ENCODE measurements at regions not wholly inside any gene's neighbourhood (a gene's known extent, or its start where the extent isn't known, plus 50 kb on each side); places are given as distances from the start of the nearest gene placed in this dataset.
A peak's percentile ranks its signal among the peaks of the same experiment; 100 is the strongest.

DNA sequence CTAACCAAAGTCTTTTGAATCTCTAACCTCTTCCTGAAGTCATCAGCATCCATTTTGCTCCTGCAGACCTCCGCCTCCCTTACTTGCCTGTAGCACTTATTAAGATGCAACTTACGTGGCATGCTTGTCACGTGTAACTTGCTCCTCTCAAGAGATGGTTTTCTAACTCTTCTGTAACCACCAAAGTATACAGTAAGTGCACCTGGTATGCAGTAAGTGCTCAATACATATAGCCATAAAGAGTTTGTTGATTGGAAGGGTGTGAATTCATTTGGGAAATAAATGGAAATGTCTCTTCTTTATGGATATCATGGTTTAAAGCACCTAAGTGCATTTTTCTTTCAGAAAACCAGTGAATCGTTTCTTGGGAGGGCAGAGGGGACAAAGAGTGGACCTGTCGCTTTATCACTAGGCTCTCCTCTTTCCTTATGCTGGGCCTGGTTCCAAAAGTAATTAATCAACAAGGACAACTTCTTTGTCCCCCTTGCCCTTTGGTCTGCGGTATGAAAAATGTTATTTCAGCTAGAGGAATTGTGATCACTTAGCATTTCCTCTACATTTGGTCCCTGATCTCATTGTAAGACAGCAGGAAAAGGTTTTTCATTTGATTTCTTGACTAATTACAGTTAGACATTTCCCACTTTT is 370.0 kb upstream of the SPRED2 start:
- H3K4me3 ChIP-seq (ENCODE audit: low read depth, low read length) = no peak overlapping the region
- TF ChIP-seq MEIS1 (CRISPR knock-in tag; IDR thresholded peaks at IDR 0.05; ENCODE audit: borderline replicate concordance) (peak; percentile 61; the same call in 1 of the 2 replicates), ZNF292 (tag by site-specific recombination; IDR thresholded peaks at IDR 0.05; ENCODE audit: borderline replicate concordance, low read depth) (no peak), SCRT2 (tag by site-specific recombination; IDR thresholded peaks at IDR 0.05) (peak; percentile 39)
- H3K36me3 ChIP-seq (ENCODE audit: control insufficient read depth in 2 of 2, insufficient read depth in 1 of 2, low read length in 2 of 2) = no peaks in the 10 kb centered on the region
- H3K4me1 ChIP-seq (ENCODE audit: control insufficient read depth, insufficient read depth, low read length) = no peaks in the 10 kb centered on the region
- H3K9me3 ChIP-seq (ENCODE audit: control insufficient read depth, insufficient read depth, low read depth, low read length) = no peaks in the 10 kb centered on the region
- POLR2A ChIA-PET = no interaction called here
- CTCF ChIA-PET = interaction anchor here (0.8 kb wide), 1 partner anchor 53 kb away, joined by 4 read pairs; no protein-coding TSS in a partner anchor
- no peak overlapping the region for H3K27ac ChIP-seq (ENCODE audit: extremely low read depth, low read depth, low read length)

DNA sequence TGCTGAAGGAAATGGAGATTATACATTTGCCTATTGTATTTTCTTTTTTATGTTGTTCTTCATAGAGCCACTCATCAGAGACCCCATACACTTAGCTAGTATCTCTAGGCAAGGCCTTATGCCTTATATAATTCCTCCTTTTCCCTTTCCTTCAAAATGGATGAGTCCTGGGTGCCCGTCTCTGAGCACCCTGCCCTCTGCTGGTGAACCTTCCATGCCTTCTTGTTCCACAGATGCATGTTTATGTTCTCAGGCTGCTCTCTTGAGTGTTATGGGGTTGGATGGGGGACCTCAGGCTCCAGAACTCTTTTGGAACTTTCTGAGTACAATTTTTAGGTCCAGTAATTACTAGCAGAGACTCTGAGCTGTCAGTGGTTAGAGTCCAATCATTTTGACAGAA is 368.6 kb upstream of the SPRED2 start:
- TF ChIP-seq, protein P1, sequence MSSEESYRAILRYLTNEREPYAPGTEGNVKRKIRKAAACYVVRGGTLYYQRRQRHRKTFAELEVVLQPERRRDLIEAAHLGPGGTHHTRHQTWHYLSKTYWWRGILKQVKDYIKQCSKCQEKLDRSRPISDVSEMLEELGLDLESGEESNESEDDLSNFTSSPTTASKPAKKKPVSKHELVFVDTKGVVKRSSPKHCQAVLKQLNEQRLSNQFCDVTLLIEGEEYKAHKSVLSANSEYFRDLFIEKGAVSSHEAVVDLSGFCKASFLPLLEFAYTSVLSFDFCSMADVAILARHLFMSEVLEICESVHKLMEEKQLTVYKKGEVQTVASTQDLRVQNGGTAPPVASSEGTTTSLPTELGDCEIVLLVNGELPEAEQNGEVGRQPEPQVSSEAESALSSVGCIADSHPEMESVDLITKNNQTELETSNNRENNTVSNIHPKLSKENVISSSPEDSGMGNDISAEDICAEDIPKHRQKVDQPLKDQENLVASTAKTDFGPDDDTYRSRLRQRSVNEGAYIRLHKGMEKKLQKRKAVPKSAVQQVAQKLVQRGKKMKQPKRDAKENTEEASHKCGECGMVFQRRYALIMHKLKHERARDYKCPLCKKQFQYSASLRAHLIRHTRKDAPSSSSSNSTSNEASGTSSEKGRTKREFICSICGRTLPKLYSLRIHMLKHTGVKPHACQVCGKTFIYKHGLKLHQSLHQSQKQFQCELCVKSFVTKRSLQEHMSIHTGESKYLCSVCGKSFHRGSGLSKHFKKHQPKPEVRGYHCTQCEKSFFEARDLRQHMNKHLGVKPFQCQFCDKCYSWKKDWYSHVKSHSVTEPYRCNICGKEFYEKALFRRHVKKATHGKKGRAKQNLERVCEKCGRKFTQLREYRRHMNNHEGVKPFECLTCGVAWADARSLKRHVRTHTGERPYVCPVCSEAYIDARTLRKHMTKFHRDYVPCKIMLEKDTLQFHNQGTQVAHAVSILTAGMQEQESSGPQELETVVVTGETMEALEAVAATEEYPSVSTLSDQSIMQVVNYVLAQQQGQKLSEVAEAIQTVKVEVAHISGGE (tag by site-specific recombination; conservative IDR thresholded peaks at IDR 0.05; ENCODE audit: low read depth) = no peak
- TF ChIP-seq, protein P2, sequence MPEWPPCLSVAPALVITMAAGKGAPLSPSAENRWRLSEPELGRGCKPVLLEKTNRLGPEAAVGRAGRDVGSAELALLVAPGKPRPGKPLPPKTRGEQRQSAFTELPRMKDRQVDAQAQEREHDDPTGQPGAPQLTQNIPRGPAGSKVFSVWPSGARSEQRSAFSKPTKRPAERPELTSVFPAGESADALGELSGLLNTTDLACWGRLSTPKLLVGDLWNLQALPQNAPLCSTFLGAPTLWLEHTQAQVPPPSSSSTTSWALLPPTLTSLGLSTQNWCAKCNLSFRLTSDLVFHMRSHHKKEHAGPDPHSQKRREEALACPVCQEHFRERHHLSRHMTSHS (tag by site-specific recombination; IDR thresholded peaks at IDR 0.05) = no peak
- TF ChIP-seq ZNF701 (tag by site-specific recombination; IDR thresholded peaks at IDR 0.05) = no peak
- TF ChIP-seq ZNF394 (tag by site-specific recombination; IDR thresholded peaks at IDR 0.05; ENCODE audit: borderline replicate concordance) = no peak
- TF ChIP-seq FEZF1 (tag by site-specific recombination; IDR thresholded peaks at IDR 0.05) = no peak
- TF ChIP-seq ZNF558 (tag by site-specific recombination; IDR thresholded peaks at IDR 0.05) = no peak
- Histone ChIP-seq H3K4me3 (ENCODE audit: low read depth, low read length) (no peak overlapping the region), H3K9me3 (ENCODE audit: control insufficient read depth, insufficient read depth, low read depth, low read length) (no peaks in the 10 kb centered on the region), H3K36me3 (ENCODE audit: control insufficient read depth in 2 of 2, insufficient read depth in 1 of 2, low read length in 2 of 2) (no peaks in the 10 kb centered on the region), H3K4me1 (ENCODE audit: control insufficient read depth, insufficient read depth, low read length) (no peaks in the 10 kb centered on the region), H3K27ac (ENCODE audit: extremely low read depth, low read depth, low read length) (no peak overlapping the region)
- POLR2A ChIA-PET = no interaction called here
- CTCF ChIA-PET = interaction anchor here (0.5 to 1.4 kb wide), 13 partner anchors 11 to 165 kb away, joined by 3 to 8 read pairs (median 4); no protein-coding TSS in a partner anchor

DNA sequence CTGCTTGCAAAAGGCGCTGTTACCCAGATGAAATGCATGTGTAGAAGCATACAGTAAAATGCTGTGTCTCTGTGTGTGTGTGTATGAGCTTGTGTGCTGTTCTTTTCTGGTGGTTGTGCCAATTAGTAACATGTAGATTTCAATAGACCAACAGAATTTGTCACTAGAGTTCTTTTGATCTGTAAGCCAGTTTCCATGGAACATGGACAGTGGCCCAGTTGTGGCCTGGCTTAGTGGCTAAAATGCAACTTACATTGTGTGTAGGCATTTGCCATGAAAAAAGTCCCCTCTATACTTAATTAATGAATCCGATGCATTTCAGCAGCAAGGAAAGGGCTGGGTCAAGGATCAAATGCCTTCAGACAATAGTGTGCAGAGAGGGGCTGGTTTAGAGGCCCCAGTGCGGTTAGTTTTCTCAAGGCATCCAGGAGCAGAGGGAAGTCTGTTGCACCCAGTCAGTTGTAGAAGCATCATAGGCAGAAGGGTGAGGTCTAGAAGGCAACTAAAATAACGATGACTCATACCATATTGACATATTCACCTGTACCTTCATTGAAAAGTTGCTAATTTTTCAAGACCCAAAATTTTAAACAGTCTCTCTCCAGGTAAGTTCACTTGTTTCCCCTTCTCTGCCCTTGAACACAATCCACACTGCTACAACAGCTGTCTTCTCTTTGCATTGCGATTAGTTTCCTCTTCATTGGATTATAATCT is 366.9 kb upstream of the SPRED2 start:
- Histone ChIP-seq H3K27ac (ENCODE audit: extremely low read depth, low read depth, low read length) (no peak overlapping the region), H3K4me3 (ENCODE audit: low read depth, low read length) (no peak overlapping the region), H3K4me1 (ENCODE audit: control insufficient read depth, insufficient read depth, low read length) (no peaks in the 10 kb centered on the region), H3K9me3 (ENCODE audit: control insufficient read depth, insufficient read depth, low read depth, low read length) (no peaks in the 10 kb centered on the region), H3K36me3 (ENCODE audit: control insufficient read depth in 2 of 2, insufficient read depth in 1 of 2, low read length in 2 of 2) (no peaks in the 10 kb centered on the region)
- ChIA-PET CTCF (interaction anchor here (0.7 kb wide), 1 partner anchor 159 kb away, joined by 3 read pairs; no protein-coding TSS in a partner anchor), POLR2A (no interaction called here)
- no peak for TF ChIP-seq ZNF184 (tag by site-specific recombination; IDR thresholded peaks at IDR 0.05)
- TF ChIP-seq, protein P3, sequence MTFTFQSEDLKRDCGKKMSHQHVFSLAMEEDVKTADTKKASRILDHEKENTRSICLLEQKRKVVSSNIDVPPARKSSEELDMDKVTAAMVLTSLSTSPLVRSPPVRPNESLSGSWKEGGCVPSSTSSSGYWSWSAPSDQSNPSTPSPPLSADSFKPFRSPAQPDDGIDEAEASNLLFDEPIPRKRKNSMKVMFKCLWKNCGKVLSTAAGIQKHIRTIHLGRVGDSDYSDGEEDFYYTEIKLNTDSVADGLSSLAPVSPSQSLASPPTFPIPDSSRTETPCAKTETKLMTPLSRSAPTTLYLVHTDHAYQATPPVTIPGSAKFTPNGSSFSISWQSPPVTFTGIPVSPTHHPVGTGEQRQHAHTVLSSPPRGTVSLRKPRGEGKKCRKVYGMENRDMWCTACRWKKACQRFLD (tag by site-specific recombination; IDR thresholded peaks at IDR 0.05) = no peak
- TF ChIP-seq, protein P4, sequence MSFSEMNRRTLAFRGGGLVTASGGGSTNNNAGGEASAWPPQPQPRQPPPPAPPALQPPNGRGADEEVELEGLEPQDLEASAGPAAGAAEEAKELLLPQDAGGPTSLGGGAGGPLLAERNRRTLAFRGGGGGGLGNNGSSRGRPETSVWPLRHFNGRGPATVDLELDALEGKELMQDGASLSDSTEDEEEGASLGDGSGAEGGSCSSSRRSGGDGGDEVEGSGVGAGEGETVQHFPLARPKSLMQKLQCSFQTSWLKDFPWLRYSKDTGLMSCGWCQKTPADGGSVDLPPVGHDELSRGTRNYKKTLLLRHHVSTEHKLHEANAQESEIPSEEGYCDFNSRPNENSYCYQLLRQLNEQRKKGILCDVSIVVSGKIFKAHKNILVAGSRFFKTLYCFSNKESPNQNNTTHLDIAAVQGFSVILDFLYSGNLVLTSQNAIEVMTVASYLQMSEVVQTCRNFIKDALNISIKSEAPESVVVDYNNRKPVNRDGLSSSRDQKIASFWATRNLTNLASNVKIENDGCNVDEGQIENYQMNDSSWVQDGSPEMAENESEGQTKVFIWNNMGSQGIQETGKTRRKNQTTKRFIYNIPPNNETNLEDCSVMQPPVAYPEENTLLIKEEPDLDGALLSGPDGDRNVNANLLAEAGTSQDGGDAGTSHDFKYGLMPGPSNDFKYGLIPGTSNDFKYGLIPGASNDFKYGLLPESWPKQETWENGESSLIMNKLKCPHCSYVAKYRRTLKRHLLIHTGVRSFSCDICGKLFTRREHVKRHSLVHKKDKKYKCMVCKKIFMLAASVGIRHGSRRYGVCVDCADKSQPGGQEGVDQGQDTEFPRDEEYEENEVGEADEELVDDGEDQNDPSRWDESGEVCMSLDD (tag by site-specific recombination; IDR thresholded peaks at IDR 0.05) = no peak
- TF ChIP-seq ZNF16 (tag by site-specific recombination; IDR thresholded peaks at IDR 0.05; ENCODE audit: low read depth) = no peak
- TF ChIP-seq, protein P5, sequence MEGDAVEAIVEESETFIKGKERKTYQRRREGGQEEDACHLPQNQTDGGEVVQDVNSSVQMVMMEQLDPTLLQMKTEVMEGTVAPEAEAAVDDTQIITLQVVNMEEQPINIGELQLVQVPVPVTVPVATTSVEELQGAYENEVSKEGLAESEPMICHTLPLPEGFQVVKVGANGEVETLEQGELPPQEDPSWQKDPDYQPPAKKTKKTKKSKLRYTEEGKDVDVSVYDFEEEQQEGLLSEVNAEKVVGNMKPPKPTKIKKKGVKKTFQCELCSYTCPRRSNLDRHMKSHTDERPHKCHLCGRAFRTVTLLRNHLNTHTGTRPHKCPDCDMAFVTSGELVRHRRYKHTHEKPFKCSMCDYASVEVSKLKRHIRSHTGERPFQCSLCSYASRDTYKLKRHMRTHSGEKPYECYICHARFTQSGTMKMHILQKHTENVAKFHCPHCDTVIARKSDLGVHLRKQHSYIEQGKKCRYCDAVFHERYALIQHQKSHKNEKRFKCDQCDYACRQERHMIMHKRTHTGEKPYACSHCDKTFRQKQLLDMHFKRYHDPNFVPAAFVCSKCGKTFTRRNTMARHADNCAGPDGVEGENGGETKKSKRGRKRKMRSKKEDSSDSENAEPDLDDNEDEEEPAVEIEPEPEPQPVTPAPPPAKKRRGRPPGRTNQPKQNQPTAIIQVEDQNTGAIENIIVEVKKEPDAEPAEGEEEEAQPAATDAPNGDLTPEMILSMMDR (tag by site-specific recombination; IDR thresholded peaks at IDR 0.05) = no peak
- TF ChIP-seq, protein P6, sequence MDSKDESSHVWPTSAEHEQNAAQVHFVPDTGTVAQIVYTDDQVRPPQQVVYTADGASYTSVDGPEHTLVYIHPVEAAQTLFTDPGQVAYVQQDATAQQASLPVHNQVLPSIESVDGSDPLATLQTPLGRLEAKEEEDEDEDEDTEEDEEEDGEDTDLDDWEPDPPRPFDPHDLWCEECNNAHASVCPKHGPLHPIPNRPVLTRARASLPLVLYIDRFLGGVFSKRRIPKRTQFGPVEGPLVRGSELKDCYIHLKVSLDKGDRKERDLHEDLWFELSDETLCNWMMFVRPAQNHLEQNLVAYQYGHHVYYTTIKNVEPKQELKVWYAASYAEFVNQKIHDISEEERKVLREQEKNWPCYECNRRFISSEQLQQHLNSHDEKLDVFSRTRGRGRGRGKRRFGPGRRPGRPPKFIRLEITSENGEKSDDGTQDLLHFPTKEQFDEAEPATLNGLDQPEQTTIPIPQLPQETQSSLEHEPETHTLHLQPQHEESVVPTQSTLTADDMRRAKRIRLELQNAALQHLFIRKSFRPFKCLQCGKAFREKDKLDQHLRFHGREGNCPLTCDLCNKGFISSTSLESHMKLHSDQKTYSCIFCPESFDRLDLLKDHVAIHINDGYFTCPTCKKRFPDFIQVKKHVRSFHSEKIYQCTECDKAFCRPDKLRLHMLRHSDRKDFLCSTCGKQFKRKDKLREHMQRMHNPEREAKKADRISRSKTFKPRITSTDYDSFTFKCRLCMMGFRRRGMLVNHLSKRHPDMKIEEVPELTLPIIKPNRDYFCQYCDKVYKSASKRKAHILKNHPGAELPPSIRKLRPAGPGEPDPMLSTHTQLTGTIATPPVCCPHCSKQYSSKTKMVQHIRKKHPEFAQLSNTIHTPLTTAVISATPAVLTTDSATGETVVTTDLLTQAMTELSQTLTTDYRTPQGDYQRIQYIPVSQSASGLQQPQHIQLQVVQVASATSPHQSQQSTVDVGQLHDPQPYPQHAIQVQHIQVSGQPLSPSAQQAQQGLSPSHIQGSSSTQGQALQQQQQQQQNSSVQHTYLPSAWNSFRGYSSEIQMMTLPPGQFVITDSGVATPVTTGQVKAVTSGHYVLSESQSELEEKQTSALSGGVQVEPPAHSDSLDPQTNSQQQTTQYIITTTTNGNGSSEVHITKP (tag by site-specific recombination; IDR thresholded peaks at IDR 0.05) = no peak
